Hepatocyte (in vitro differentiated cells): ENCODE measurements at regions not wholly inside any gene's neighbourhood (a gene's known extent, or its start where the extent isn't known, plus 50 kb on each side); places are given as distances from the start of the nearest gene placed in this dataset.

Source experiments
- EZH2 ChIP-seq: fragments of 200-600 bp; sonication (generic); IDR thresholded peaks from 2 replicates; pipeline ENCODE4 v1.6.1; 2016; ENCODE audit warnings: antibody characterized with exemption, mild to moderate bottlenecking, borderline replicate concordance
- EZH2phosphoT487 ChIP-seq: fragments of 200-600 bp; sonication (generic); IDR thresholded peaks from one replicate; pipeline ENCODE4 v1.6.1; 2018; ENCODE audit warnings: antibody characterized with exemption, mild to moderate bottlenecking, low read depth, moderate library complexity; ENCODE audit not compliant: unreplicated experiment, severe bottlenecking
- TF ChIP-seq, protein P1 (sequence below): fragments of 200-600 bp; sonication (generic); IDR thresholded peaks from 2 replicates; pipeline ENCODE4 v1.5.1; 2016; ENCODE audit warnings: antibody characterized with exemption, mild to moderate bottlenecking; ENCODE audit not compliant: poor library complexity

DNA sequence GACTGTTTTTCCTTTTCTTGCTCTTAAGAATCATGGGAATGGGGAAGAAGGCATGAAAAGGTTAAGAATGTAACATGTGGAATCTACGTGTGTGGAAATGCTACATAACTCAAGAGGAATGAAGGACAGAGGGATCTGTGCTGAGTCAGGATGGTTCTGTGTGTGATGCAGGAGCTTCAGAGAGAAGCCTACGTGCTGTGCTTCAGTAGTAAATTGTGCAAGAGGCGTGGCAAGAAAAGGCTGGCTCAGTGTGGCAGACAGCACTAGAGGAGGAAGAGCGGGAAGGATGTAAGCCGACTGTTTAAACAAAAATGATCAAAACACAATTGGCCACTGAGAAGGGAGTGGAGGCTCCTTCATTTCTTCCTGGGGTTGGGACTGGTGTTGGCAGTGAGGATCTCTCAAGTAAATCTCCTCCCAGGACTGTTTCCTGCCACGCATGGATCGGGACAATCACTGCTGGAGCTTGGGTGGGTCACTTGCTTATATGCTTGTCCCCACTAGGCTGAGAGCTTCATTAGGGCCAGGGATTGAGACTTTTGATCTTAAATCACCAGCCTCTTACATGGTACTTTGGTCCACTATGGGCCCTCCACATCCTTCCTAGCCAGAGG lies 59.4 kb upstream of the BASP1 start:
- TF ChIP-seq, protein P1, sequence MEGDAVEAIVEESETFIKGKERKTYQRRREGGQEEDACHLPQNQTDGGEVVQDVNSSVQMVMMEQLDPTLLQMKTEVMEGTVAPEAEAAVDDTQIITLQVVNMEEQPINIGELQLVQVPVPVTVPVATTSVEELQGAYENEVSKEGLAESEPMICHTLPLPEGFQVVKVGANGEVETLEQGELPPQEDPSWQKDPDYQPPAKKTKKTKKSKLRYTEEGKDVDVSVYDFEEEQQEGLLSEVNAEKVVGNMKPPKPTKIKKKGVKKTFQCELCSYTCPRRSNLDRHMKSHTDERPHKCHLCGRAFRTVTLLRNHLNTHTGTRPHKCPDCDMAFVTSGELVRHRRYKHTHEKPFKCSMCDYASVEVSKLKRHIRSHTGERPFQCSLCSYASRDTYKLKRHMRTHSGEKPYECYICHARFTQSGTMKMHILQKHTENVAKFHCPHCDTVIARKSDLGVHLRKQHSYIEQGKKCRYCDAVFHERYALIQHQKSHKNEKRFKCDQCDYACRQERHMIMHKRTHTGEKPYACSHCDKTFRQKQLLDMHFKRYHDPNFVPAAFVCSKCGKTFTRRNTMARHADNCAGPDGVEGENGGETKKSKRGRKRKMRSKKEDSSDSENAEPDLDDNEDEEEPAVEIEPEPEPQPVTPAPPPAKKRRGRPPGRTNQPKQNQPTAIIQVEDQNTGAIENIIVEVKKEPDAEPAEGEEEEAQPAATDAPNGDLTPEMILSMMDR: no peak
- TF ChIP-seq EZH2 (no peak), EZH2phosphoT487 (no peak)
